Mesothelial cell of epicardium (in vitro differentiated cells): ENCODE measurements at regions not wholly inside any gene's neighbourhood (a gene's known extent, or its start where the extent isn't known, plus 50 kb on each side); places are given as distances from the start of the nearest gene placed in this dataset.

ENCODE experiments used
- DNase-seq, 2 experiments: peaks; one replicate each; pipeline ENCODE4 v3.0.0; 2021; ENCODE audit warnings: low spot score in 2 of 2; ENCODE audit not compliant: unreplicated experiment in 2 of 2
- H3K27ac Mint-ChIP-seq: 2 replicates; pipeline ENCODE4 v1.8.0; 2021; ENCODE audit warnings: mixed read lengths
- H3K27me3 Mint-ChIP-seq: 2 replicates; pipeline ENCODE4 v1.8.0; 2021; ENCODE audit warnings: low read depth, mixed read lengths
- H3K36me3 Mint-ChIP-seq: 2 replicates; pipeline ENCODE4 v1.8.0; 2021; ENCODE audit warnings: mixed read lengths
- H3K4me1 Mint-ChIP-seq: 2 replicates; pipeline ENCODE4 v1.8.0; 2021; ENCODE audit warnings: mixed read lengths
- H3K4me3 Mint-ChIP-seq: 2 replicates; pipeline ENCODE4 v1.8.0; 2021; ENCODE audit warnings: mild to moderate bottlenecking, moderate library complexity, mixed read lengths
- H3K9me3 Mint-ChIP-seq: 2 replicates; pipeline ENCODE4 v1.8.0; 2021; ENCODE audit warnings: mixed read lengths
- TF ChIP-seq, protein P1 (sequence below): fragments of 200-600 bp; sonication (generic); IDR thresholded peaks from one replicate; pipeline ENCODE4 v1.5.0; 2021; ENCODE audit warnings: antibody characterized with exemption; ENCODE audit not compliant: unreplicated experiment

GRCh38 chr11:19429108-19429760, 188.5 kb upstream of the E2F8 start:
- Mint-ChIP-seq H3K9me3 (no peaks in the 10 kb centered on the region), H3K36me3 (no peaks in the 10 kb centered on the region), H3K4me3 (no peak overlapping the region), H3K4me1 (peaks cover 7% of the 10 kb centered on the region), H3K27me3 (peaks cover 51% of the 10 kb centered on the region), H3K27ac (no peak overlapping the region)
- TF ChIP-seq, protein P1, sequence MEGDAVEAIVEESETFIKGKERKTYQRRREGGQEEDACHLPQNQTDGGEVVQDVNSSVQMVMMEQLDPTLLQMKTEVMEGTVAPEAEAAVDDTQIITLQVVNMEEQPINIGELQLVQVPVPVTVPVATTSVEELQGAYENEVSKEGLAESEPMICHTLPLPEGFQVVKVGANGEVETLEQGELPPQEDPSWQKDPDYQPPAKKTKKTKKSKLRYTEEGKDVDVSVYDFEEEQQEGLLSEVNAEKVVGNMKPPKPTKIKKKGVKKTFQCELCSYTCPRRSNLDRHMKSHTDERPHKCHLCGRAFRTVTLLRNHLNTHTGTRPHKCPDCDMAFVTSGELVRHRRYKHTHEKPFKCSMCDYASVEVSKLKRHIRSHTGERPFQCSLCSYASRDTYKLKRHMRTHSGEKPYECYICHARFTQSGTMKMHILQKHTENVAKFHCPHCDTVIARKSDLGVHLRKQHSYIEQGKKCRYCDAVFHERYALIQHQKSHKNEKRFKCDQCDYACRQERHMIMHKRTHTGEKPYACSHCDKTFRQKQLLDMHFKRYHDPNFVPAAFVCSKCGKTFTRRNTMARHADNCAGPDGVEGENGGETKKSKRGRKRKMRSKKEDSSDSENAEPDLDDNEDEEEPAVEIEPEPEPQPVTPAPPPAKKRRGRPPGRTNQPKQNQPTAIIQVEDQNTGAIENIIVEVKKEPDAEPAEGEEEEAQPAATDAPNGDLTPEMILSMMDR: no peak
- DNase-seq: no peak

DNA sequence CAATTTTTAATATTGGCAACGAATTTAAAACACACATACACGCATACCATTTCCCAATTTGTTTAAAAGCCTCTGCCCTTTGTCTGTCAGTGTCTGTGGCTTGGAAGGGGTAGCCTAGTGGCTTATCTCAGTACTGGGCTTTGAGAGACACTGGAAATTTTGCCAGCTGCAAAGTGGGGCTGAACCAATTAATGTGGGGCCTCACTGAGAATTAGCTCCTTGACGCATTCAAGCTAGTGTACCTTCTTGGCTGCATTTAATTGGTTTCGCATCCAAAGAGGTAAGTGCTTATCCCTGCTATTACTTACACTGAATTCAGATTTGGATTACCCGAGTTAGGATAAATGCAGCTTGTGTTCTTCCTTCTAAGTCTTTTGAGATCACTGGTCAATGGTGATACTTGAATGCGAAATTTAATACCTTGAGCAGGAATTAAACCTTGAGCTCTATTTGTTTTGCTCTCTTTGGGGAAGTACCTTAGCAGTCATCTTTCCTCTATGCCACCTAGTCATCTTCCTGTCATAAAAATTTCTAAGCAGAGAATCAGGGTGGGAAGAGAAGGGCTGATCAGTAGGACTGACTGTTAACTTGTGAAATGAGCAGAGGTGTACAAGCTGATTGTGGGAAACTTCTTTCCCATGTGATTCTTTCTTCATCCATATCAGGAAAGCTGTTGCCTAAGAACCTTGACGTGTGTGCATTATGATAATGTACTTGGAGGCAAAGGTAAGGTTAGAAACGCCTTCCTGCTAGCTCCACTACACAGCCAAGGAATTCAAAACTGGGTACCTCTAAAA, 187.7 kb upstream of the E2F8 start:
- peaks cover 49% of the 10 kb centered on the region for H3K27me3 Mint-ChIP-seq
- no peaks in the 10 kb centered on the region for H3K36me3 Mint-ChIP-seq
- H3K4me3 Mint-ChIP-seq: no peak overlapping the region
- H3K27ac Mint-ChIP-seq: no peak overlapping the region
- no peaks in the 10 kb centered on the region for H3K9me3 Mint-ChIP-seq
- TF ChIP-seq, protein P1: no peak
- H3K4me1 Mint-ChIP-seq: peaks cover 7% of the 10 kb centered on the region
- DNase-seq: no peak

GRCh38 chr11:19426756-19427403, 186.1 kb upstream of the E2F8 start:
- H3K4me1 Mint-ChIP-seq: no peaks in the 10 kb centered on the region
- no peaks in the 10 kb centered on the region for H3K9me3 Mint-ChIP-seq
- TF ChIP-seq, protein P1: no peak
- H3K36me3 Mint-ChIP-seq: no peaks in the 10 kb centered on the region
- peaks cover 47% of the 10 kb centered on the region for H3K27me3 Mint-ChIP-seq
- no peak for DNase-seq
- H3K4me3 Mint-ChIP-seq: no peak overlapping the region
- no peak overlapping the region for H3K27ac Mint-ChIP-seq

- Mint-ChIP-seq H3K36me3 (no peaks in the 10 kb centered on the region), H3K9me3 (no peaks in the 10 kb centered on the region)
These were observed 185.4 kb upstream of the E2F8 start for GRCh38 chr11:19426011-19426755.

GRCh38 chr11:19422276-19422675, 181.5 kb upstream of the E2F8 start:
- H3K4me3 Mint-ChIP-seq: no peak overlapping the region
- TF ChIP-seq, protein P1: no peak
- no peak overlapping the region for H3K27ac Mint-ChIP-seq
- H3K9me3 Mint-ChIP-seq: peaks cover under 1% of the 10 kb centered on the region
- DNase-seq: no peak
- H3K36me3 Mint-ChIP-seq: no peaks in the 10 kb centered on the region
- peaks cover 18% of the 10 kb centered on the region for H3K4me1 Mint-ChIP-seq
- peaks cover 16% of the 10 kb centered on the region for H3K27me3 Mint-ChIP-seq

More at GRCh38 chr11:19426011-19426755, 185.4 kb upstream of the E2F8 start:
- Mint-ChIP-seq H3K4me3 (no peak overlapping the region), H3K27me3 (peaks cover 42% of the 10 kb centered on the region), H3K27ac (no peak overlapping the region), H3K4me1 (no peaks in the 10 kb centered on the region)
- no peak for DNase-seq
- TF ChIP-seq, protein P1: no peak
